D721Med (cell line): ENCODE measurements at regions not wholly inside any gene's neighbourhood (a gene's known extent, or its start where the extent isn't known, plus 50 kb on each side); places are given as distances from the start of the nearest gene placed in this dataset.

Experiments
- DNase-seq: peaks from one replicate; pipeline ENCODE4 v3.0.0; 2011; ENCODE audit warnings: low spot score; ENCODE audit not compliant: insufficient read length
- FAIRE-seq: peaks from 2 replicates; lab custom pipeline; 2011; peaks lifted over from hg19 to GRCh38; lab: Jason Lieb, UNC
- CTCF ChIP-seq: IDR thresholded peaks from 2 replicates; pipeline ENCODE4 v1.5.1; 2012; ENCODE audit warnings: mild to moderate bottlenecking, control low read depth; ENCODE audit not compliant: insufficient read depth; ENCODE audit errors: missing control alignments

- FAIRE-seq (no peak), DNase-seq (no peak)
- TF ChIP-seq CTCF: no peak
These were observed 675.6 kb upstream of the CDH8 start for GRCh38 chr16:62711797-62712196.

GRCh38 chr16:62709794-62710193 is 673.6 kb upstream of the CDH8 start:
- DNase-seq: no peak
- FAIRE-seq: no peak
- TF ChIP-seq CTCF: no peak

GRCh38 chr16:62701426-62701825 is 665.2 kb upstream of the CDH8 start:
- FAIRE-seq (no peak), DNase-seq (no peak)
- no peak for TF ChIP-seq CTCF

GRCh38 chr16:62700426-62701294 is 664.4 kb upstream of the CDH8 start:
- no peak for TF ChIP-seq CTCF
- DNase-seq (no peak), FAIRE-seq (no peak)

- no peak for FAIRE-seq
- TF ChIP-seq CTCF: no peak
- no peak for DNase-seq
These were observed 656.4 kb upstream of the CDH8 start for GRCh38 chr16:62692685-62693084.

- TF ChIP-seq CTCF: no peak
- DNase-seq: no peak
These were observed 645.6 kb upstream of the CDH8 start for GRCh38 chr16:62681819-62682218.

GRCh38 chr16:62678796-62679195 is 642.6 kb upstream of the CDH8 start:
- TF ChIP-seq CTCF: no peak
- DNase-seq: no peak
- FAIRE-seq: no peak

More at GRCh38 chr16:62681819-62682218, 645.6 kb upstream of the CDH8 start:
- no peak for FAIRE-seq
